Glomerular endothelial cell (primary cell): ENCODE measurements at regions not wholly inside any gene's neighbourhood (a gene's known extent, or its start where the extent isn't known, plus 50 kb on each side); places are given as distances from the start of the nearest gene placed in this dataset.
"Not testable (repeated sequence)": the region's sequence is repeated elsewhere in the genome, so short reads cannot be mapped to it uniquely, and the experiment has no call there.

Experiments
- DNase-seq: peaks from one replicate; pipeline ENCODE4 v3.0.0-alpha.2; 2011; ENCODE audit warnings: low read depth, low spot score; ENCODE audit errors: extremely low read depth

- no peak for DNase-seq
These were observed 138.8 kb upstream of the CRHR1 start for GRCh38 chr17:45645330-45645729.

DNA sequence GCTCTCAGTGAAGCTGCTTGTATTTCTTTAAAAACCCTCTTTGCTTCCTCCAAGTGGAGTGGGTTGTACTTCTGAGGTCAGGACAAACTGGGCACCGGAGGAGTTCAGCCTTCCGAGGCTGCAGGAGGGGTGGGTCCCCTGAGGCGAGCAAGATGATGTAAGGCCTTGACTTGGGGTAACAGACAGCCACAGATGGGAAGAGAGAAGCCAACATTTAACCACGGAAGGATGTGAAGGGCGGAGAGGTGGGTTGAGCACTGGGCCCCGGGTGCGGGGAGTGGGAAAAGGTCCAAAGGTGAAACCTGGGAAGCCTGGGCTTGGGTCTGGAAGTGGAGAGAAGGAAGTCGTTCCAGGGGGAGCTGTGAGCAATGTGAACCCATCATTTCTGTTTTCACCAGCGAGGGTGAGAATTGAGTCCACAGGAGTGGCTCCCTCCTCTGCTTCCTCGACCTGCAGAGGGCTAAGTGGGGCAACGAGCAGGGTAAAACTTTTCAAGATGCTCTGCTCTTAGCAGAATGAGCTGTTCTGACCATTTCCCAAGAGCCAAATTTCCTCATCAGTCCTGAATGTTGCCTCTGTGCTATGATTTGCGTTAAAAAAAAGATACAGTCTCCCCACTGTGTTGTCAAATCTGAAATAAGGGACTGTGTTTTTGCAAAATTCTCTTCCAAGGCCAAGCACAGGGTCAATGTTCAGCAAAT, 137.7 kb upstream of the CRHR1 start:
- no peak for DNase-seq

GRCh38 chr17:45648642-45649041, 135.5 kb upstream of the CRHR1 start:
- DNase-seq, result no peak

- no peak for DNase-seq
These were observed 134.3 kb upstream of the CRHR1 start for GRCh38 chr17:45649796-45650195.

GRCh38 chr17:45650561-45650960, 133.6 kb upstream of the CRHR1 start:
- no peak for DNase-seq

- no peak for DNase-seq
These were observed 132.9 kb upstream of the CRHR1 start for GRCh38 chr17:45651145-45651709.

DNA sequence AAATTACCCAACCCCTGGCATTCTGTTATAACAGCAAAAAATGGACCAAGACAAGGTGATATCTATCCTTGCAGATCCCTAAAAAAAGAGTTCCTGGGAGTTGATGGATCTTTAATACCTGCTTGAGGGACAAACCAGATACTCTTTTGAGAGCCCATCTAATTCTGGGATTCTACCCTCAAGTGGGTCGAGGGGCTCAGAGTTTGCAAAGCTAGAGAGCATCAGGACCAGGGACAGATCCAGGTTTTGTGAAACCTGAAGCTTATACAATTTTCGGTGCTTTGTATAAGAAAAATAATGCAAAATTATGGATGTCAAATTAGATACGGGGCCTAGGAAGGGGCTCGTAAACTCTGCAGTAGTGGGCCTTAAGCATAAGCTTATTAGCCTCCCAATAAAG, 130.5 kb upstream of the CRHR1 start:
- DNase-seq, result no peak

DNA sequence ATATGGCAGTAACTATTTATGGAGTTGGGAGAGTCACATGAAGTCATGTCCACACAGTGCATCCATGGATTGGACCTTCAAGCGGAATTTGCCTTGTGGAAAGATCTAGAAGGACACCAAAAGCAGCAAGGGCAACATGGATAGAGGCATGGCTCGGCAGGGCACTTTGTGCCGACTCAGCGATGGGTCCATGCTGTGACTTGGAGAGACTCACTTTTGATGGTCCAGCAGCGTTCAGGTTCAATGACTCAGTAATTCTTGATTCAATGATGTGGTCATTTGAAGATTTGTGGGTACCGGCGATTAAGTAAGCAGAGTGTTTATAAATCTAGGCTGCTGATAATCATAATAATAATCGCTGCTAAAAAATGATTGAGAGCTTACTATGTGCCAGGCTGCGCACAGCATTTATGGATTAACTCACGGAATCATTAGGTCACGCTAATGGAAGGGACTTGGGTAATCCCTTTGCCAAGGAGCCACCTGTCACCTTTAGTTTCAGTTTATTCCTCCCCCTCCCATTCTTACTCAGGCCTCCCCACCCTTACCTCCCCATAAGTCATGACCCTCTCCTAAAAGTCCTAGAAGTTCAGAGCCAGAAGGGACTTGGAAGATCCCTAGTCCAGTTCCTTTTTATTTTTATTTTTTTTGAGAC, 127.5 kb upstream of the CRHR1 start:
- DNase-seq, result no peak

GRCh38 chr17:45660474-45660873, 123.6 kb upstream of the CRHR1 start:
- DNase-seq, result no peak

DNA sequence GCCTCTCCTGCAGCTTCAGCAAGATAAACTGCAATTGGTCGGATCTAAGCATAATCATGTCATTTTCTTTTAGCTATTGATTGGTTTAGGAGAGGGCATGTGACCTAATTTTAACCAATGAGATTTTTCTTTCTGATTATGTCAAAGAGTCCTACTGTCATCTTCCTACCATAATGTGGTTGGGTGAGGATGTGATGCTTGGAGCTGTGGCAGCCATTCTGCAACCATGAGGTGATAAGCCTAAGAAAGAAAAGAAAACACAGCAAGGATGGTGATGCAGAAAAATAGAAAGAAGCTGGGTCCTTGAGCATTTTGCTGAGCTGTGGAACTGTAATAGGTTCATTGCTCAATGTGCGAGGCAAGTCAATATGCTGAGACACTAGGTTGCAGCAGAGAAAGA, 121.7 kb upstream of the CRHR1 start:
- no peak for DNase-seq

DNA sequence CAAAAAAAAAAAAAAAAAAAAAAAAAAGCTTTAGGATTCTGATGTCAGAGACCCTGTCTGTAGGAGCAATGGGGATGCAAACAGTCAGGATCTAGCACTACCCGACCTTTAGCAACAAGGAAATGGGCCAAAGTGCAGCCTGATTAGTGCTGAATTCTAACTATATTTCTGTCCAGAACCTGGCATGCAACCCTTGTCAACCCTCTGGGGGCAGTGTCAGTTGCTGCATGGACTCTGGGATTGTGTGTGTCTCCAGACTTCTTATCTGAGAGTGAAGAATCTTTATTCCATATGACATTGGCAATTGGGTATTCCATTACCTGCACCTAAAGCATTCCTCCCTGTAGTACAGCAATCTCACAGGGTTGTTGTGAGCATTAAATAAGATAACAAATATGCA, 120.3 kb upstream of the CRHR1 start:
- no peak for DNase-seq

DNA sequence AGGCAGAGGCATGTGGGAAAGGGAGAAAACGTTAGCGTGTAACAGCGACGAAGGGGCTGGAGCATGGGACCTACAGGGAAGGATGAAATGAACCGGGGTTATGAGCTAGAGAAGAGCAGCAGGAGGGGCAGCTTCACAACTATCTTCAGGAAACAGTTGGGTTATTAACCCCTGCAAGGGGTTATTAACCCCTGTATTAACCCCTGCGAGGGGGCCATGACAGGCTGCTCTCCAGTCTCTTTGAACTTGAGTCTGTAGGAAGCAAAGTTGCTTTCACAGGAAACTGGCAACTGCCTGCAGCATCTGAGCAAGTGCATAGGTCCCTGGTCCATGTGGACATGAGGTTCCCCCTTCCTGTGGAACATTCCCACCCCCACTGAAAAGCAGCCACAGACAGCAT, 119.2 kb upstream of the CRHR1 start:
- DNase-seq, result no peak

- no peak for DNase-seq
These were observed 118.0 kb upstream of the CRHR1 start for GRCh38 chr17:45666046-45666600.

DNA sequence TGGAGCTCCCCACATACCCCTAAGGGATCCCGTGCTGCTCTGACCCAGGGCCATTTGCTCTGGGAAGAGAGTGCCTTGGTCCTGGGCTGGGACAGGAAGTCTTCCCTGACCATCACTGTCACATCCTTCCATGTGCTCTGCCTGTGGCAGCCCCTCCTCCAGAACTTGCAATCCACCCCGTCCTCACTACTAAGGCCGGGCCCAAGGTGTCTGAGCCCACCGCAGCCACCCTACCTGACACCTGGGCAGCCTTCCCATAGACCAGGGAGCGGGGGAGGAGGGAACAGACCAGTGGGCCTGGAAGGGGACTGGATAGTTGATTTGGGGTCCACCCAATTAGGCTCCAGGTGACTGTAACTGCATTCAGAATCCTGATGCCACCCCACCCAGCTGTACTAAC, 117.5 kb upstream of the CRHR1 start:
- DNase-seq, result no peak

- DNase-seq, result no peak
These were observed 116.4 kb upstream of the CRHR1 start for GRCh38 chr17:45667591-45668171.

DNA sequence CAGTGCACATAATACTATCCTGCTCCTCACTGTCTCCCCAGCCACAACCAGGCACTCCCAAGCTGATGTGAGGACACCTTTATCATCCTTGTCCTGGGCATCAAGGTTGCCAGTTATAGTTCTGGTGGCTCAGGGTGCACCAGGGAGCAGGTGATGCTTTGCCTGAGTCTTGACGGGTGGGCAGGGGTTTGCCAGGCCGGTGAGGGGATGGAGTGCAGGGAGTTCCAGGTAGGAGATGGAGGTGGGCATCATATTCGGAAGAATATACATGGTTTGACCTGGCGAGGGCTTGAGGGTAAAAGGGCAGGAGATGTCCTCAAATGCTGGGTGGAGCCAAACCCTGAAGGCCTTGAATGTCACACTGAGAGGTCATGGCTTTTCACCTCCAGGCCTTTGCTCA, 115.8 kb upstream of the CRHR1 start:
- DNase-seq, result no peak

GRCh38 chr17:45672301-45672700, 111.8 kb upstream of the CRHR1 start:
- no peak for DNase-seq

- no peak for DNase-seq
These were observed 111.3 kb upstream of the CRHR1 start for GRCh38 chr17:45672792-45673191.

GRCh38 chr17:45673759-45674158, 110.4 kb upstream of the CRHR1 start:
- not testable (repeated sequence) for DNase-seq

GRCh38 chr17:45675012-45675411, 109.1 kb upstream of the CRHR1 start:
- DNase-seq, result no peak

DNA sequence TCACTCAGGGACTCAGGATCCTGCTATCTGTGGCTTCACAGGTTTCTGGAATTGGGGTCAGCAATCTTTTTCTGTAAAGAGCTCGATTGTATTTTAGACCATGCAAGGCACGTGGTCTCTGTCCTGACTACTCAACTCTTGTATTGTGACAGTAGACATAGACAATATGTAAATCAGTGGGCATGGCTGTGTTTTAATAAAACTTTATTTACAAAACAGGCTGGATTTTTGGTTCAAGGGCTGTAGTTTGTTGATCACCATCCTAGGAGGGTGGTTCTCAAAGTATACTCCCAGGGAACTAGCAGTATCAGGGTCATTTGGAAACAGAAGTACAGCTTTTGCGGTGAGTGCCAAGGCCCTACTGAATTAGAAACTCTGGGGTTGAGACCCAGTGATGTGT, 108.2 kb upstream of the CRHR1 start:
- no peak for DNase-seq

DNA sequence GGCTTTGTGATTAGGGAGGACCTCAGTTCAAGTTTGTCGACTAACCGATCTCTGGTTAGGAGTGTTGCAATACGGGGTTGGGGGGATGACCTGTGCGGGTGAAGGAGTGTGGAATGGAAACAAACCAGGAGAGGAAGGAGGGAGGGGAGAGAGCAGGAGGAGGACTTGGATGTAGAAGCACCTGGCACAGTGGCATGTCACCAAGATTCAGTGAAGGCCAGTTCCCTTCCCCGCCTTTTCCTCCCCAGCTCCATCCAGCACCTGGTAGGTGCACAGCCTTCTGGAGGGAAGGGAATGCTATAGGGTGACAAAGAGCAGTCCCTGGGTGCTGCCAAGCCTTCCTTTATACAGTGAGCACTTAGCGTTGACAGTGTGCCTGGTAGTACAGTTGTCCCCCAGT, 107.4 kb upstream of the CRHR1 start:
- DNase-seq, result no peak
